ENCODE measurements at regions not wholly inside any gene's neighbourhood (a gene's known extent, or its start where the extent isn't known, plus 50 kb on each side); places are given as distances from the start of the nearest gene placed in this dataset.

- no peak for DNase-seq (ENCODE audit: low read depth)
- no peak overlapping the region for H3K4me3 ChIP-seq (ENCODE audit: low read depth, low read length)
- TF ChIP-seq, protein P1, sequence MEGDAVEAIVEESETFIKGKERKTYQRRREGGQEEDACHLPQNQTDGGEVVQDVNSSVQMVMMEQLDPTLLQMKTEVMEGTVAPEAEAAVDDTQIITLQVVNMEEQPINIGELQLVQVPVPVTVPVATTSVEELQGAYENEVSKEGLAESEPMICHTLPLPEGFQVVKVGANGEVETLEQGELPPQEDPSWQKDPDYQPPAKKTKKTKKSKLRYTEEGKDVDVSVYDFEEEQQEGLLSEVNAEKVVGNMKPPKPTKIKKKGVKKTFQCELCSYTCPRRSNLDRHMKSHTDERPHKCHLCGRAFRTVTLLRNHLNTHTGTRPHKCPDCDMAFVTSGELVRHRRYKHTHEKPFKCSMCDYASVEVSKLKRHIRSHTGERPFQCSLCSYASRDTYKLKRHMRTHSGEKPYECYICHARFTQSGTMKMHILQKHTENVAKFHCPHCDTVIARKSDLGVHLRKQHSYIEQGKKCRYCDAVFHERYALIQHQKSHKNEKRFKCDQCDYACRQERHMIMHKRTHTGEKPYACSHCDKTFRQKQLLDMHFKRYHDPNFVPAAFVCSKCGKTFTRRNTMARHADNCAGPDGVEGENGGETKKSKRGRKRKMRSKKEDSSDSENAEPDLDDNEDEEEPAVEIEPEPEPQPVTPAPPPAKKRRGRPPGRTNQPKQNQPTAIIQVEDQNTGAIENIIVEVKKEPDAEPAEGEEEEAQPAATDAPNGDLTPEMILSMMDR (IDR thresholded peaks at IDR 0.05; ENCODE audit: insufficient read depth, low read depth, low read length), result no peak
These were observed 68.4 kb upstream of the TOPAZ1 start for GRCh38 chr3:44173263-44173662.

DNA sequence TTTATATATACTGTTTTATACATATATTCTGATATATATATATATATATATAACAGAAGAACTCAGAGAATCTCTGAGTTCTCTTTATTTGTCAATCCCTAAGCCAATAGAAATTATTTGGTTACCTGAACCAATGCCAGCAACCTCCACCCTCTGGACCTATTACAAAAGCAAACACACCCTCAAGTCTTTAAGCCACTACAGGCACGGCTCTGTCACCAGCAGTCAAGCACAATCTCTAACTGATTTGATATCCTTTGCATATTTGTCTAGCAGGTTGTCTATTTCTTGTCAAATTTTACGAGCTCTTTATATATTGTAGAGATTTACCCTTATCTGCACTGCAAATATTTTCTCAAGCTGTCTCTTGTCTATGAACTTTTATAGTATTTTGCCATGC is 66.6 kb upstream of the TOPAZ1 start:
- no peak for DNase-seq (ENCODE audit: low read depth)
- no peak overlapping the region for H3K4me3 ChIP-seq (ENCODE audit: low read depth, low read length)
- TF ChIP-seq, protein P1 (IDR thresholded peaks at IDR 0.05; ENCODE audit: insufficient read depth, low read depth, low read length), result no peak

- no peak overlapping the region for H3K4me3 ChIP-seq (ENCODE audit: low read depth, low read length)
These were observed 62.4 kb upstream of the TOPAZ1 start for GRCh38 chr3:44179246-44179645.

DNA sequence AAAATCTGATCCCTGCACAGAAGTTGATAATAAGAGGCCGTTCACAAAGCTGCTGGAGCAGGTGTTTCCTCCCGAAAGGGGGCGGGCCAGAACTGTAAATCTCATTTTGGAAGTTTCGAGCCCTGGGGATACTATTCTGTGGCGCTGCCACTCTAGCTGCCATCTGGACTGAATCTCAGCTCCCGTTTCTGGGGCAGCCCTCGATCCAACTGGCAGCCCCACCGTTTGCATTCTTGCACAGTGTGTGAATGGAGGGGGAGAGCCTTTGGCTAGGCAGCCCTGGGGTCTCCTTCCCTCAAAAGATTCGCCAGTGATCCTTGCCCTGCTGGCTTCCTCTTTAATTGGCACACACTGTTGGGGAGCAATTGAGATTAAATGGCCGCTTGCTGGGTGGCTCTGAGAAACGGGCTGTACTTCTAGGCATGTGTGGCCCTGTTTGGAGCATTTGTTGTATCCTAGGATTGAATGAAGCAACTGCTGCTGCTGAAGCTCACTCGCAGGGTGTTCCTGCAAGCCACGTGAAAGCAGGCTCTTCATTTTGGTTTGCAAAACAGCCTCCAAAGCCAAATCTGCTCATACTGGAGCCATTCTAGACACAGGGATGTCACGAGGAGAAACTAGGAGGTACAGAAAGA is 57.2 kb upstream of the TOPAZ1 start:
- TF ChIP-seq, protein P1 (IDR thresholded peaks at IDR 0.05; ENCODE audit: insufficient read depth, low read depth, low read length), result no peak
- no peak for DNase-seq (ENCODE audit: low read depth)
- no peak overlapping the region for H3K4me3 ChIP-seq (ENCODE audit: low read depth, low read length)

More at GRCh38 chr3:44179246-44179645, 62.4 kb upstream of the TOPAZ1 start:
- TF ChIP-seq, protein P1 (IDR thresholded peaks at IDR 0.05; ENCODE audit: insufficient read depth, low read depth, low read length), result no peak
- DNase-seq (ENCODE audit: low read depth), result no peak

DNA sequence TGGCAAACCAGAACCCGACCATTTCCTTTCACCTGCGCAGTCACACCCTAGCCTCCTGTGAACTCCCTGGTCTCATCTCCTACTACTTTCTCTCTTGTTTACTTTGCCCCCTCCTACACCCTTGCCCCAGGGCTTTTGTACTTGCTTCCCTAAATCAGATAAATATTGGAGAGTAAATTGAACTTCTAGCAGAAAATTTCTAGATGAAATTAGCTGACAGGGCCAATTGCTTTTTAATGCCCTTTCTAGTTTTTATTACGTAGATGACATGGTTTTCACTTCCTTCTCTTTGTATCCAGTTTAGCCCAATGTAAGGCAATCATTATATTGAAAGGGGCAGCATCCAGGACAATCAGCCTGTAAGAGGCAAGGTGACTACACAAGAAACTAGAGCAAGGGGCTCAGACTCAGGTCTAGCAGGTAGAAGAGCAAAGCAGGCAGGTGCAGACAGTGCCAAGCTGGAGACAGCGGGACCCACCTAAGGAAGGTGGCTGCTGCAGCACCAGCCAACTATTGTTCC is 56.2 kb upstream of the TOPAZ1 start:
- TF ChIP-seq, protein P1 (IDR thresholded peaks at IDR 0.05; ENCODE audit: insufficient read depth, low read depth, low read length), result no peak
- no peak overlapping the region for H3K4me3 ChIP-seq (ENCODE audit: low read depth, low read length)
- no peak for DNase-seq (ENCODE audit: low read depth)

GRCh38 chr3:44186111-44186672 is 55.5 kb upstream of the TOPAZ1 start:
- DNase-seq (ENCODE audit: low read depth), result no peak
- H3K4me3 ChIP-seq (ENCODE audit: low read depth, low read length), result no peak overlapping the region
- TF ChIP-seq, protein P1 (IDR thresholded peaks at IDR 0.05; ENCODE audit: insufficient read depth, low read depth, low read length), result no peak

All from fibroblast of villous mesenchyme (primary cell).